ENCODE measurements at regions not wholly inside any gene's neighbourhood (a gene's known extent, or its start where the extent isn't known, plus 50 kb on each side); places are given as distances from the start of the nearest gene placed in this dataset.

GRCh38 chr1:213884402-213884801 lies 103.4 kb upstream of the PROX1 start (continued):
- TF ChIP-seq ARID4B (CRISPR knock-in tag; IDR thresholded peaks at IDR 0.05; ENCODE audit: borderline replicate concordance) (no peak), ZNF138 (CRISPR knock-in tag; conservative IDR thresholded peaks at IDR 0.05) (no peak), MAX (CRISPR knock-in tag; IDR thresholded peaks at IDR 0.05) (no peak), E2F5 (CRISPR knock-in tag; IDR thresholded peaks at IDR 0.05) (no peak)

GRCh38 chr1:213884942-213885341 lies 102.8 kb upstream of the PROX1 start:
- CTCF ChIA-PET, result no interaction called here
- H3K36me3 Mint-ChIP-seq, result no peaks in the 10 kb centered on the region
- POLR2A ChIA-PET, result no interaction called here
- H3K9me3 Mint-ChIP-seq, result peaks cover 12% of the 10 kb centered on the region
- DNase-seq (ENCODE audit: low spot score), result no peak
- H3K4me3 Mint-ChIP-seq, result no peak overlapping the region
- TF ChIP-seq ZNF138 (CRISPR knock-in tag; conservative IDR thresholded peaks at IDR 0.05) (no peak), FOXK1 (CRISPR knock-in tag; IDR thresholded peaks at IDR 0.05) (no peak), OVOL2 (CRISPR knock-in tag; IDR thresholded peaks at IDR 0.05; ENCODE audit: borderline replicate concordance) (no peak), ERG (CRISPR knock-in tag; IDR thresholded peaks at IDR 0.05) (no peak), ZMAT4 (CRISPR knock-in tag; IDR thresholded peaks at IDR 0.05) (no peak), E2F4 (CRISPR knock-in tag; IDR thresholded peaks at IDR 0.05; ENCODE audit: borderline replicate concordance, low read depth) (no peak)
- no peaks in the 10 kb centered on the region for H3K27me3 Mint-ChIP-seq (ENCODE audit: low read depth)
- H3K4me1 Mint-ChIP-seq, result 0 out of 2 replicates have a peak, but pooled peaks cover 5% of the 10 kb centered on the region
- ATAC-seq, result no peak
- H3K27ac Mint-ChIP-seq, result no peak overlapping the region

GRCh38 chr1:213887842-213888241 lies 99.9 kb upstream of the PROX1 start:
- H3K9me3 Mint-ChIP-seq, result no peaks in the 10 kb centered on the region
- no peak for ATAC-seq
- DNase-seq (ENCODE audit: low spot score), result no peak
- no peak overlapping the region for H3K27ac Mint-ChIP-seq
- H3K4me3 Mint-ChIP-seq, result no peak overlapping the region
- H3K4me1 Mint-ChIP-seq, result 0 out of 2 replicates have a peak, but pooled peaks cover 5% of the 10 kb centered on the region
- H3K36me3 Mint-ChIP-seq, result no peaks in the 10 kb centered on the region
- H3K27me3 Mint-ChIP-seq (ENCODE audit: low read depth), result no peaks in the 10 kb centered on the region
- CTCF ChIA-PET, result interaction anchor here (0.7 kb wide), 1 partner anchor 444 kb away, joined by 3 read pairs; no protein-coding TSS in a partner anchor
- POLR2A ChIA-PET, result no interaction called here
- TF ChIP-seq E2F5 (CRISPR knock-in tag; IDR thresholded peaks at IDR 0.05), result no peak
- TF ChIP-seq GABPB1 (CRISPR knock-in tag; IDR thresholded peaks at IDR 0.05), result no peak
- no peak for TF ChIP-seq MYBL2 (CRISPR knock-in tag; IDR thresholded peaks at IDR 0.05)
- TF ChIP-seq NR2C2 (CRISPR knock-in tag; IDR thresholded peaks at IDR 0.05), result no peak
- TF ChIP-seq AR (CRISPR knock-in tag; IDR thresholded peaks at IDR 0.05), result no peak
- TF ChIP-seq EMX1 (CRISPR knock-in tag; IDR thresholded peaks at IDR 0.05), result no peak
- TF ChIP-seq MLX (CRISPR knock-in tag; IDR thresholded peaks at IDR 0.05), result no peak
- TF ChIP-seq SP1 (CRISPR knock-in tag; conservative IDR thresholded peaks at IDR 0.05), result no peak
- no peak for TF ChIP-seq HMGA2 (CRISPR knock-in tag; IDR thresholded peaks at IDR 0.05)
- TF ChIP-seq ZNF425 (CRISPR knock-in tag; conservative IDR thresholded peaks at IDR 0.05), result no peak
